Cardiac septum (tissue), 1 donor: ENCODE measurements at regions not wholly inside any gene's neighbourhood (a gene's known extent, or its start where the extent isn't known, plus 50 kb on each side); places are given as distances from the start of the nearest gene placed in this dataset.
"Not testable (repeated sequence)": the region's sequence is repeated elsewhere in the genome, so short reads cannot be mapped to it uniquely, and the experiment has no call there.

Experiments used
- DNase-seq: peaks from one replicate; pipeline ENCODE4 v3.0.0-alpha.2; 2020; ENCODE audit warnings: low spot score
- intact Hi-C: fragments of 100-400 bp; cut with DNase I; formaldehyde crosslinking; loops from one replicate; pipeline ENCODE4 v1.14.0; 2022
- donor health status: DM: no; HTN: no; CAD: no.

DNA sequence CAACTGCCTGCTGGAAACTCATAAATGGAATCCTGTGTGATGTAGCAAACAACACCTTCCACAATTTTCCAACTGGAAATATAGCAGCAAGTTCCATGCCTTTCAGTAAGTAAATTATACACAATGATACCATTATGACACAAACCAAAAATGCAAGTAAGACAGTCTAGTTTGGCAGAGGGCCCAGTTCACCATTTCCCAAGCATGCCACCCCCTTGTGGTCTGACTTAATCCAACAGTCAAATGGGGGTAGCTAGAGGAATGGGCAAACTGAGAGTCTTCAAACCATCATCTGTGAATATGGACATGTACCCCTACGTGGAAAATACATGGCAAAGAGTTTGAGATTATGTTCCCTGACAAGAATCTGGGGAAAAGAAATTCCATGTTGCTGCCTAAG is 137.6 kb upstream of the VWC2 start:
- intact Hi-C loops = loop anchor here (10.0 kb wide), 1 partner anchor 151 kb away; no protein-coding TSS in a partner anchor
- no peak for DNase-seq

- DNase-seq = no peak
- intact Hi-C loops = loop anchor here (10.0 kb wide), 1 partner anchor 152 kb away; no protein-coding TSS in a partner anchor
Measured at GRCh38 chr7:49636400-49636799, 137.0 kb upstream of the VWC2 start.

DNA sequence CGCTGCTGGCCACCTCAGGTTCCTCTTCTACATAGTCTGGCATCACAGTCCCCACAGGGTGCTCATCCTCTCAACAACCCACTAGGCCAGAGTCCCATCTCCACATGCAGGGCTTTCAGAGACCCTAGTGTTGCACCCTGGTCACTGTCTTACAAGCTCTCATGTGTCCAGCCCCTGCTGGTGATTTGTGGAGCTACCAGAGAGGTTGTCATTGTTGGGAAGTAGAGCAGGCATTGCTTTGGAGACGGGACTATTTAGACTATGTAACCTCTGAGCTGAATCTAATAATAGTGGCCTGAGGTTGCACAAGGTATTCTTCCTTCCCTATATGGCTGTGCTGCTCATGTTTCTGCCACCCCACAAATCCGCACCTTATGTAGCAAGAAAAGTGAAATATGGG is 135.3 kb upstream of the VWC2 start:
- intact Hi-C loops = loop anchor here (10.0 kb wide), 1 partner anchor 153 kb away; no protein-coding TSS in a partner anchor
- no peak for DNase-seq

DNA sequence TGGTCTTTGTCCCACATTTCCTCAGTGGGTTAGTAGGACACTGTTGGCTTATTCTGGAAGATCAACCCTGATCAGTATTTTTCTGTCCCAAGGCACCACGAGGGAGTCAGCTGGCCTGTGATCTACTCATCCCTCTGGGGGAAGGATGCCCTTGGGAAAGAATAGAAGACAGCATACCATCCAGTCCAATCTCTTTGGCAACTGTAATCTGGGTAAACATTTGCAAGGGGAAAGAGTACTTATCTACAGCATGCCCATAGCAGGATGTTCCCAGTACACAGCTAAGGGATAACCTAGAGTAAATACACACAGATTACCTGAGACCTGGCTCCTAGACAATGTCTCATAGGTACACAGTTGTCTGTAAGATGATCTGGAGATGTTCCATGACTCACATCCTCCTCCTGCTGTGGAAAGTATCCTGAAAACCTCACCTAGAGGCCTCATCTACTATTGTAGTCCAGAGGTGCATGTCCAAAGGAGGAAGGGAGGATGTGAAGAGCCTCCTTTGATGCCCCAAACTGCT is 134.3 kb upstream of the VWC2 start:
- intact Hi-C loops = loop anchor here (10.0 kb wide), 1 partner anchor 154 kb away; no protein-coding TSS in a partner anchor
- DNase-seq = no peak

DNA sequence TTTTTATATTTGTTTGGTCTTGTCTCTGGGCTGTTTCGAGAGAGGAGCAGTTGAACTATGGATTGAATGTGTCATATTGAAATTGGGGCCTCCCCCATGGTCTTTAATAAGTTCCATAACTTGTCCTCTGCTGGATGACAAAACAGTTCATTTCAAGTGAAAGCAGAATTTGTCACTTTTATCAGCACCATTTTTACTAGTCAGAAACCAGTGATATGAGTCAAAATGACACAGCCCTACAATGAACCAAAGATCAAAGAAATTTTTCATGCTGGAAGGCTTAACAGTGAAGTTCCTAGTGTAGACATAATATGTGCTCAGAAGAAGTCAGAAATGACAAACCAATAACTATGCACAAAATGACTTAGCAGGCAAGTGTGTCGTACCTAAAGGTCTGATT is 133.6 kb upstream of the VWC2 start:
- intact Hi-C loops = loop anchor here (10.0 kb wide), 1 partner anchor 155 kb away; no protein-coding TSS in a partner anchor
- no peak for DNase-seq

- intact Hi-C loops = no loop called here
- DNase-seq = no peak
Measured at GRCh38 chr7:49643321-49643720, 130.1 kb upstream of the VWC2 start.

- intact Hi-C loops = no loop called here
- no peak for DNase-seq
Measured at GRCh38 chr7:49643736-49644135, 129.7 kb upstream of the VWC2 start.

DNA sequence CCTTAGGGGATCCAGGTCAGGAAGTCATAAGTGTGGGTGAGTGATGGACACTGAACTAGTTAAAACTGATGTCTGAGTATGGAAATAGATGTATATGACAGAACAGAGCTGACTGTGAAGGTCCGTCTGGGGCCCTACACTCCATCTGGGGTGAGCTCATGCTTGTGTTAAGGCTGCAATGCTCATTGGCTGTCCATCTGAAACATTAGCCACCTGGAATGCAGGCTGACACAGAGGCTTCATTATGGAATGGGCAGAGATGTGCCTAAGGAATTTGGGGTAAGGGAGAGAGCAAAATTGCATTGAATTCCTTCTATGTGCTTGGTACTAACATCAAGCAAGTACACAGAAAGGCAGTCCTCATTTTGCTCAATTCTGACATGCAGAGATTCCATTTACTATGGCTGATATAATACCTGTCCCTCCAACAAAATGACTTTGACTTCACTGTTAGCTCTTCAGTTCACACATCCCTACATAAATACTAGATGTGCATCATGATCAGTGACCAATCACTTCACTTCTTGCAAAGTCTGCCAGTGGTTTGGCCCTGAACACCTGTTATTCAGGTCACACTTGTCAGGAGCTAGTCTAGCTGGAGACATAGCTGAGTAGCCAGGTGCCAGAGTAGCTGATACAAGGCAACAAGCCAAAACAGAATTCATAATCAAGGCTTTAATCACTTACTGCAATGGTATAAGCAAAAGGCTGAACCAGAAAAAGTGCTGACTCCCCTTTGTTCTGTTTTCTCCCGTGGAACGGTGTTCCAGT is 128.9 kb upstream of the VWC2 start:
- no peak for DNase-seq
- intact Hi-C loops = no loop called here

DNA sequence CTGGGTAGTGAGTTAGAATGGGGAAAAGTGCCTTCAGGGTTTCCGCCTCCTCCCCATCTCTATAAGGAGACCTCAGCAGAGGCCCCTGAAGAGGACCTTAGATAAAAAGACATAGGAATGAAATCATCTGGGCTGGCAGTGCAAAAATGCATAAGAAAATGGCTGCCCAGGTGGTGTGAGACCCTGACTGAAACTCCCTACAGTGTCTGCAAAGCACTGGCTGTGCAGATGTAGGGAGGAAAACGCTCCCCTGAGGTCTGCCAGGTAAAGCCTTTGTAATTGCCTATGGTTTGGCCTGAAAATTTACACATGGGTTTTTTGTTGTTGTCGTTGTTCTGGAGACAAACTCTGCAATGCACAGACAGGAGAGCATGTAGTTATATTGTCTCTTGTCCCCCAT is 128.1 kb upstream of the VWC2 start:
- no peak for DNase-seq
- intact Hi-C loops = no loop called here

DNA sequence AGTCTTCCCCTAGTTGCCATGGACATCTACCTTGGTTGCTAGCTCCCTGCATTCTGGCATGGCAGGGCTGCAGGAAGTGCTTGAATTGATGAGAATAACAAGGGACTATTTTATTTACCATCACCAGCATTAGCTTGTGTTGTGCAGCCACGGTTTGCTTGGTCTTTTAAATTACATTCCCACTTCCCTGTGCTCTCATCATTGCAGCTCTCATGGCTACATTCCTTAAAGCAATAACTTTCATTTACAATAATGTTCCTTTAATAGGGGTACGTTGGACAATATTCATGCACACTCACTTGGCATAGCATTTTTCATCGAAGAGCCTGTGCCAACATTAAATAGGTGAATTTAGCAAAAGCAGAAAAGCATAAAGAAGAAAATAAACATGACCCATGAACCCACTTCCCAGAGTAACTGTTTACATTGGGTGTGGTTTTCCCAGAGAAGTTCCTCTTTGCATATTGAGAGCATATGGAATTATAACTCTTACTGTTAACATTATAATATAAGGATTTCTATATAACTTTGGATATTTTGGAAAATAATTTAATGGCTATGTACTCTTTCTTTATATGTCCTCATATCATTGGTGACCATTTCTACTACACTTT is 113.2 kb upstream of the VWC2 start:
- intact Hi-C loops = no loop called here
- no peak for DNase-seq

- intact Hi-C loops = no loop called here
- DNase-seq = no peak
Measured at GRCh38 chr7:49660976-49661375, 112.5 kb upstream of the VWC2 start.

DNA sequence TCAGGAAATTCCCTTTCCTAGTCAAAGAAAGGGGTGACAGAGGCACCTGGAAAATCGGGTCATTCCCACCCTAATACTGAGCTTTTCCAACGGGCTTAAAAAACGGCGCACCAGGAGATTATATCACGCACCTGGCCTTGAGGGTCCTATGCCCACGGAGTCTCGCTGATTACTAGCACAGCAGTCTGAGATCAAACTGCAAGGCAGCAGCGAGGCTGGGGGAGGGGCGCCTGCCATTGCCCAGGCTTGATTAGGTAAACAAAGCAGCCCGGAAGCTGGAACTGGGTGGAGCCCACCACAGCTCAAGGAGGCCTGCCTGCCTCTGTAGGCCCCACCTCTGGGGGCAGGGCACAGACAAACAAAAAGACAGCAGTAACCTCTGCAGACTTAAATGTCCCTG is 107.5 kb upstream of the VWC2 start:
- intact Hi-C loops, DNase-seq: not testable (repeated sequence)

DNA sequence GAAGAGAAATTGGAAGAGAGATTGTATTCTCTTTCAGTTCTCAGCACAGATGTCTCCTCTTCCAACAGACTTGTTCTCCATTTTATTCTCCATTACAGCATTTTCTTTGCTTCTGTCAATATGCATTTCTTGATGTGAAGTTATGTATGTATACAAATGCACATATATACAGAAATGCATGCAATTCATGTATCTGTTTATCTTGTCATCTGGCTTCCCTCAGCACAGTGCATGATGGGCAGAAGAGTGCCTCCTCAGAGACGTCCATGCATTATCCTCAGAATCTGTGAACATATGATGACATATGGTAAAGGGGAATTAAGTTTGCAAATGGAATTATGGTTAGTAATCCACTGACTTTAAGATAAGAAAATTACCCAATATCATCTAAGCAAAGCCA is 106.7 kb upstream of the VWC2 start:
- intact Hi-C loops = no loop called here
- no peak for DNase-seq

DNA sequence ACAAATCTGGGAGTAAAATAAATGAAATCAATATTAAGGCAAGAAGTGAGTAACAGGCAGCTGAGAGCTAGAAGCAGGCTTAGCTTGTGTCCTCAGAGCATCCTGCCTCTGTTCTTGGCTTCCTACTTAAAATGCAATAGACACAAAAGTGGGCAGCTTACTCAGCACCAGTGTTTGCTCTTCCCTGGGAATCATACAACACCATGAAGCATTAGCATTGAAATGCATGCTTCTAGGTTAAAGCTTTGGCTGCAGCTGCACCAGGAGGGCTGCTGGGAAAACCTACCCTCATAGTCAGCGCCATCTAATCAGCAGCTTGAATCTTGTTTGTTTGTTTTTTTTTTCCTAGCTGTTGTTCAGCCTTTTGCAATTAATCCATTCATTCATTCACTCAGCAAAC is 104.2 kb upstream of the VWC2 start:
- intact Hi-C loops = no loop called here
- no peak for DNase-seq

GRCh38 chr7:49669692-49670260 is 103.7 kb upstream of the VWC2 start:
- intact Hi-C loops = no loop called here
- no peak for DNase-seq

DNA sequence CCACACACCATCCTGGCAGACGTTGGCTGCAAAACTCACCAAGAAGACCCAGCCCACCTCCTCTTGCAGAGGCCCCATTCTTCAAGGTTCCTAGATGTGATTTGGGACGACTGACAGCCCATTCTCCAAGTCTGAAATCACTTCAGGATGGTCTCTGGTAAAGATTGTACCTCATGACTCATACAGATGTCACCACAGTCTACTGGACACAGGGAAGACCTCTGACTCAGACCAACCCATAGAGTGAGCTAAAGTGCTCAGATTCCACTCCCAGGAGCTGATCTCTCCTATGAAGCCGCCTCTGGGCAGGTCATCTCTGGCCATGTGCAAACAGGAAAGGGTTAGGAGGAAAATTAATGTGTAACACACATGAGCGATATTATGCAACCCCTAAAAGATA is 102.4 kb upstream of the VWC2 start:
- intact Hi-C loops = no loop called here
- no peak for DNase-seq

DNA sequence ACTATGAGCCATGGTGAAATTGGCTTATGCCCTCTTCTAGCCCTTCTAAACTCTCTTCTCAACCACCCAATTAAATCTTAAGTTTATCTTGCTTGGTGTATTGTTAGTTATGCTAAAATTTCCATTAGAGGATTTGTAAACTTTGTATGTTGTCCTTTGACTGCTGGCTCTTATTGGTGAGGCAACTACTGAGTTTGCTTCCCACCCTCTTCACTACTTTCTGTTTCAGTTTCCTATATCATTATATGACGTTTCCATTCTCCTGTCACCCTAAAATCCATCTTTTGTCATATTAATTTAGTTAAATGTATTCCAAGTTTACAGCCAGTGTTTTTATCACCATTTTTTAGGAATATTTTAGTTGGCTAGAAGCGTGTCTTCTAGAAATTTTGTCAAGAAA is 80.9 kb upstream of the VWC2 start:
- intact Hi-C loops = no loop called here
- DNase-seq = no peak

- intact Hi-C loops = no loop called here
- DNase-seq = no peak
Measured at GRCh38 chr7:49695971-49696370, 77.5 kb upstream of the VWC2 start.

DNA sequence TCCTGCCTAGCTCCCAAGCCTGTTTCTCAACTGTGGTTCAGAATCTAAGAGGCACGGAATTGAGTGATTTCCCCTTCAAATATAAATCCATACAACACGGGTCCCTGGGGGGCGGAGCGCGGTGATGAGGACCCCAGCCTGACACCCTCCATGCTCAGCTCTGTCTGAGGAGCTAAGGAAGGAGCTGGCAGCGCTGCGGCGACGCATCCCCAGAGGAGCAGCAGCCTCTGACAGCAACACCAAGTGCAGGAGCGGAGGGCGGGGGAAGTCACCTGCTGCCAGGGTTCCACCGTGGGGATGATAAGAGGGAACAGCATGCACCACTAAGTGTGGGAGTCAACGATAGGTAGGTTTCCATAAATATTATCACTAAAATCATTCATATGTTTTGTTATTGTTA is 72.6 kb upstream of the VWC2 start:
- DNase-seq = no peak
- intact Hi-C loops = no loop called here

DNA sequence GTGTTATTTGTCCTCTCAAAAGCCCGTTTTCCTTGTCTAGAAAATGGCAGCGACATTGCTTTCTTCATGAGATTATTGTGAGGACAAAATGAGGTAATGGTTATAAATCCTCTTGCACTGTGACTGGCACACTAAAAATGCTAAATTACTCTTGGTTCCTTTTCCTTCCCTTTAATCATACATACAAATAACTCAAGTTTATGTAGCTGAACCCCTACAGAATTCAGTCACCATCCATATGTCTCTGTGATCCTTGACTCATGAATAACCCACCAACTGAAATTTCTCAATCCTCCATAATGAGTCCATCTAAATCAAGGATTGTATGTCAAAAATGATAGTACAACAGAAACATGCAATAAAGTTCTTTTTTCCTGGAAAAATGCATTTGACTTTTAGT is 71.3 kb upstream of the VWC2 start:
- intact Hi-C loops = no loop called here
- no peak for DNase-seq

DNA sequence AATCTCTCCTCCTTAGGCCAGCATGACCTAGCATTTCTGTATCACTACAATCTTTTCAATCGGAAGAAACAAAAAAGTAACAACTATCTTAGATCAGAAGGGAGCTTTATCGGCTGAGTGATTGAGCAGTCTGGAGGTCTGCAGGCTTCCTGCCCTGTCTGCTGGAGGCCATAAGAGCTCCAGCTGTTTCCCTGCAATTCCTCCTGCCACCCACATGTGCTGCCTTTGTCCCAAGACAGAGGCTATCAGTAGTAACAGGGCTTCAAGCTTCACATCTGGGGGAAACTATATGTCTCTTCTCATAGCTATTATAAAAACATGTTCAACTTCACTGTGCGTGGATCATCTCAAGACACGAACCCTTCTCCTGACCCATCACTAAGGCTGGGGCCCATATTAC is 70.1 kb upstream of the VWC2 start:
- no peak for DNase-seq
- intact Hi-C loops = no loop called here
